ENCODE measurements at regions not wholly inside any gene's neighbourhood (a gene's known extent, or its start where the extent isn't known, plus 50 kb on each side); places are given as distances from the start of the nearest gene placed in this dataset.

GRCh38 chr5:33034777-33035176 lies 323.7 kb downstream of the NPR3 start:
- no peak overlapping the region for H3K4me3 Mint-ChIP-seq
- peaks cover 0 to 2% (median 1%) of the 10 kb centered on the region in 3 donors for H3K27me3 Mint-ChIP-seq (ENCODE audit: low read depth in 3 of 3)
- H3K27ac Mint-ChIP-seq: no peak overlapping the region
- peaks cover 2 to 16% (median 9%) of the 10 kb centered on the region in 6 donors for H3K9me3 Mint-ChIP-seq
- no peak for DNase-seq
- no peaks in the 10 kb centered on the region for H3K4me1 Mint-ChIP-seq
- H3K36me3 Mint-ChIP-seq: no peaks in the 10 kb centered on the region

GRCh38 chr5:33035851-33036527 lies 324.9 kb downstream of the NPR3 start:
- peaks cover 0 to 2% (median 1%) of the 10 kb centered on the region in 3 donors for H3K27me3 Mint-ChIP-seq (ENCODE audit: low read depth in 3 of 3)
- no peaks in the 10 kb centered on the region for H3K4me1 Mint-ChIP-seq
- H3K4me3 Mint-ChIP-seq: no peak overlapping the region
- no peaks in the 10 kb centered on the region for H3K36me3 Mint-ChIP-seq
- no peak overlapping the region for H3K27ac Mint-ChIP-seq
- DNase-seq: no peak
- peaks cover 2 to 17% (median 10%) of the 10 kb centered on the region in 6 donors for H3K9me3 Mint-ChIP-seq

GRCh38 chr5:33037076-33037475 lies 326.0 kb downstream of the NPR3 start:
- no peak for DNase-seq
- H3K27ac Mint-ChIP-seq: no peak overlapping the region
- peaks cover 0 to 2% (median 1%) of the 10 kb centered on the region in 3 donors for H3K27me3 Mint-ChIP-seq (ENCODE audit: low read depth in 3 of 3)
- H3K4me1 Mint-ChIP-seq: no peaks in the 10 kb centered on the region
- H3K36me3 Mint-ChIP-seq: no peaks in the 10 kb centered on the region
- H3K4me3 Mint-ChIP-seq: no peak overlapping the region
- H3K9me3 Mint-ChIP-seq: peaks cover 2 to 18% (median 10%) of the 10 kb centered on the region in 6 donors

- H3K36me3 Mint-ChIP-seq: no peaks in the 10 kb centered on the region
- DNase-seq: no peak
- no peaks in the 10 kb centered on the region for H3K4me1 Mint-ChIP-seq
- peaks cover 2 to 22% (median 8%) of the 10 kb centered on the region in 6 donors for H3K9me3 Mint-ChIP-seq
- H3K27me3 Mint-ChIP-seq (ENCODE audit: low read depth in 3 of 3): no peaks in the 10 kb centered on the region
- H3K27ac Mint-ChIP-seq: no peak overlapping the region
- H3K4me3 Mint-ChIP-seq: no peak overlapping the region
Measured at GRCh38 chr5:33041586-33041985, 330.5 kb downstream of the NPR3 start.

GRCh38 chr5:33043343-33043997 lies 332.3 kb downstream of the NPR3 start:
- H3K9me3 Mint-ChIP-seq: peaks cover 1 to 21% (median 6%) of the 10 kb centered on the region in 6 donors
- H3K27ac Mint-ChIP-seq: no peak overlapping the region
- no peak overlapping the region for H3K4me3 Mint-ChIP-seq
- no peaks in the 10 kb centered on the region for H3K27me3 Mint-ChIP-seq (ENCODE audit: low read depth in 3 of 3)
- no peaks in the 10 kb centered on the region for H3K4me1 Mint-ChIP-seq
- no peaks in the 10 kb centered on the region for H3K36me3 Mint-ChIP-seq
- DNase-seq: no peak

GRCh38 chr5:33046091-33046490 lies 335.0 kb downstream of the NPR3 start:
- H3K27me3 Mint-ChIP-seq (ENCODE audit: low read depth in 3 of 3): peaks cover 0 to 4% (median 0%) of the 10 kb centered on the region in 3 donors
- no peak for DNase-seq
- no peaks in the 10 kb centered on the region for H3K4me1 Mint-ChIP-seq
- H3K4me3 Mint-ChIP-seq: no peak overlapping the region
- no peaks in the 10 kb centered on the region for H3K36me3 Mint-ChIP-seq
- H3K27ac Mint-ChIP-seq: no peak overlapping the region
- H3K9me3 Mint-ChIP-seq: peaks cover 1 to 20% (median 5%) of the 10 kb centered on the region in 6 donors

- Mint-ChIP-seq H3K36me3 (no peaks in the 10 kb centered on the region), H3K27me3 (ENCODE audit: low read depth in 3 of 3) (peaks cover 0 to 4% (median 0%) of the 10 kb centered on the region in 3 donors), H3K4me3 (no peak overlapping the region), H3K9me3 (peaks cover 0 to 20% (median 7%) of the 10 kb centered on the region in 6 donors), H3K27ac (no peak overlapping the region), H3K4me1 (no peaks in the 10 kb centered on the region)
- no peak for DNase-seq
Measured at GRCh38 chr5:33048315-33048714, 337.2 kb downstream of the NPR3 start.

GRCh38 chr5:33049298-33049697 lies 338.2 kb downstream of the NPR3 start:
- no peak for DNase-seq
- Mint-ChIP-seq H3K27ac (no peak overlapping the region), H3K36me3 (no peaks in the 10 kb centered on the region), H3K9me3 (peaks cover 0 to 27% (median 7%) of the 10 kb centered on the region in 6 donors), H3K27me3 (ENCODE audit: low read depth in 3 of 3) (peaks cover 0 to 4% (median 0%) of the 10 kb centered on the region in 3 donors), H3K4me3 (no peak overlapping the region), H3K4me1 (no peaks in the 10 kb centered on the region)

GRCh38 chr5:33049842-33050241 lies 338.7 kb downstream of the NPR3 start:
- no peaks in the 10 kb centered on the region for H3K36me3 Mint-ChIP-seq
- no peak overlapping the region for H3K27ac Mint-ChIP-seq
- no peak overlapping the region for H3K4me3 Mint-ChIP-seq
- DNase-seq: no peak
- H3K27me3 Mint-ChIP-seq (ENCODE audit: low read depth in 3 of 3): peaks cover 0 to 4% (median 0%) of the 10 kb centered on the region in 3 donors
- peaks cover 0 to 27% (median 6%) of the 10 kb centered on the region in 6 donors for H3K9me3 Mint-ChIP-seq
- H3K4me1 Mint-ChIP-seq: no peaks in the 10 kb centered on the region

GRCh38 chr5:33059081-33059480 lies 348.0 kb downstream of the NPR3 start:
- DNase-seq: no peak
- H3K9me3 Mint-ChIP-seq: peaks cover 0 to 8% (median 4%) of the 10 kb centered on the region in 6 donors
- no peak overlapping the region for H3K4me3 Mint-ChIP-seq
- H3K27me3 Mint-ChIP-seq (ENCODE audit: low read depth in 3 of 3): peaks cover 0 to 1% (median 1%) of the 10 kb centered on the region in 3 donors
- no peaks in the 10 kb centered on the region for H3K36me3 Mint-ChIP-seq
- H3K27ac Mint-ChIP-seq: no peak overlapping the region
- no peaks in the 10 kb centered on the region for H3K4me1 Mint-ChIP-seq

- Mint-ChIP-seq H3K4me3 (no peak overlapping the region), H3K9me3 (peaks cover 0 to 9% (median 3%) of the 10 kb centered on the region in 6 donors), H3K36me3 (no peaks in the 10 kb centered on the region), H3K27ac (no peak overlapping the region), H3K4me1 (no peaks in the 10 kb centered on the region), H3K27me3 (ENCODE audit: low read depth in 3 of 3) (peaks cover 0 to 1% (median 0%) of the 10 kb centered on the region in 3 donors)
- no peak for DNase-seq
Measured at GRCh38 chr5:33065131-33065530, 354.0 kb downstream of the NPR3 start.

- Mint-ChIP-seq H3K9me3 (peaks cover 0 to 4% (median 2%) of the 10 kb centered on the region in 6 donors), H3K4me3 (no peak overlapping the region), H3K27me3 (ENCODE audit: low read depth in 3 of 3) (peaks cover 0 to 1% (median 0%) of the 10 kb centered on the region in 3 donors), H3K4me1 (no peaks in the 10 kb centered on the region), H3K27ac (no peak overlapping the region), H3K36me3 (no peaks in the 10 kb centered on the region)
- no peak for DNase-seq
Measured at GRCh38 chr5:33067291-33067690, 356.2 kb downstream of the NPR3 start.

- Mint-ChIP-seq H3K27ac (no peak overlapping the region), H3K4me3 (no peak overlapping the region), H3K4me1 (no peaks in the 10 kb centered on the region), H3K36me3 (no peaks in the 10 kb centered on the region), H3K9me3 (peaks cover 0 to 9% (median 3%) of the 10 kb centered on the region in 6 donors), H3K27me3 (ENCODE audit: low read depth in 3 of 3) (no peaks in the 10 kb centered on the region)
- no peak for DNase-seq
Measured at GRCh38 chr5:33068786-33069185, 357.7 kb downstream of the NPR3 start.

- no peak for DNase-seq
- Mint-ChIP-seq H3K27me3 (ENCODE audit: low read depth in 3 of 3) (no peaks in the 10 kb centered on the region), H3K36me3 (no peaks in the 10 kb centered on the region), H3K9me3 (peaks cover 0 to 8% (median 4%) of the 10 kb centered on the region in 6 donors), H3K4me1 (no peaks in the 10 kb centered on the region), H3K27ac (no peak overlapping the region), H3K4me3 (no peak overlapping the region)
Measured at GRCh38 chr5:33072296-33072695, 361.2 kb downstream of the NPR3 start.
